Fibroblast of villous mesenchyme (primary cell): ENCODE measurements at regions not wholly inside any gene's neighbourhood (a gene's known extent, or its start where the extent isn't known, plus 50 kb on each side); places are given as distances from the start of the nearest gene placed in this dataset.

Experiments used
- DNase-seq: peaks from one replicate; pipeline ENCODE4 v3.0.0-alpha.2; 2010; ENCODE audit warnings: low read depth
- H3K4me3 ChIP-seq: 2 replicates; pipeline ENCODE4 v1.5.1; 2011; ENCODE audit warnings: low read depth, mild to moderate bottlenecking, low read length
- CTCF ChIP-seq: IDR thresholded peaks from 2 replicates; pipeline ENCODE4 v1.5.1; 2012; ENCODE audit warnings: low read depth, mild to moderate bottlenecking, low read length; ENCODE audit not compliant: insufficient read depth

GRCh38 chr14:80446356-80446755 is 235.1 kb upstream of the DIO2 start:
- no peak overlapping the region for H3K4me3 ChIP-seq
- peak; percentile 29 for DNase-seq
- TF ChIP-seq CTCF: no peak

GRCh38 chr14:80445605-80446004 is 234.3 kb upstream of the DIO2 start:
- H3K4me3 ChIP-seq: no peak overlapping the region
- TF ChIP-seq CTCF: no peak

GRCh38 chr14:80434574-80435321 is 223.4 kb upstream of the DIO2 start:
- no peak for TF ChIP-seq CTCF
- H3K4me3 ChIP-seq: no peak overlapping the region
- DNase-seq: no peak

More at GRCh38 chr14:80445605-80446004, 234.3 kb upstream of the DIO2 start:
- DNase-seq: no peak

DNA sequence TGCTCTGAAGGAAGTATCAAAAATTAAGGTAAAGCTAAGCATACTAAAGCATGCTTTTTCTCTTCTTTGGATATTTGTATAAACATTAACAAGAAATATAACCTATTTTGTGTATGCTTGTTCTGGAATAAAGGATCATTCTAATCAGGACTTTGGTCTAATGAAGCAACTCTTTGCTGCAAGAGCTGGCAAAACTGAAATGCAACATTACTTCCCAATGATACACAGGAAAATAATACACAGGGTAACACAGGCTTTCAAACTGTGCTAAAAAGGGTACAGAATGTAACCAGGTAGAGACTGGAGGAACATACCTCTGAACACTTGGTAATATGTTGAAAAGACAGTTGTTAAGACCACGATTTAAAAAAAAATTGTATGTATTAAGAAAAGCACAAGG is 222.5 kb upstream of the DIO2 start:
- DNase-seq: no peak
- TF ChIP-seq CTCF: no peak

DNA sequence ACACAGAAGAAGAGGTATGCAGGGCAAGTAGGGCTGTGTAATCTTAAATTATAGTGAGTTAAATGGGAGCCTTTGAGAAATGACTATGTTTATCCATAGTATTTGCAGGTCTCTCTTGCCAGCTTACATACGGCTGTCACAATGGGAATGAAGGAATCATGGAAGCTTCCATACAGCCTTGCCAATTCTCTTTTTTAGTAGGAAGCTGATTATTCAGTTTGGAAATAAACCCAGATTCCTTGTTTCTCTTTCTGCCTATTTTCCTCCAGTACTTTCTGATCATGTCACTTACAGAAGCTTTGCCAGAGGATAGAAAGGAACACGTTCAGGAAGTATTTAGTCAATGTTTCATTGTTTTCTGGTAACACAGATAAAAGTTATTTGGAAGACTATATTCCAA is 217.4 kb upstream of the DIO2 start:
- H3K4me3 ChIP-seq: no peak overlapping the region
- no peak for DNase-seq
- TF ChIP-seq CTCF: no peak

More for the DNA sequence above, 222.5 kb upstream of the DIO2 start:
- no peak overlapping the region for H3K4me3 ChIP-seq

GRCh38 chr14:80428171-80428570 is 216.9 kb upstream of the DIO2 start:
- TF ChIP-seq CTCF: no peak
- no peak for DNase-seq
- H3K4me3 ChIP-seq: no peak overlapping the region

- no peak for TF ChIP-seq CTCF
- H3K4me3 ChIP-seq: no peak overlapping the region
- no peak for DNase-seq
These were observed 215.8 kb upstream of the DIO2 start for GRCh38 chr14:80427101-80427500.
